ENCODE measurements at regions not wholly inside any gene's neighbourhood (a gene's known extent, or its start where the extent isn't known, plus 50 kb on each side); places are given as distances from the start of the nearest gene placed in this dataset.
"Not testable (repeated sequence)": the region's sequence is repeated elsewhere in the genome, so short reads cannot be mapped to it uniquely, and the experiment has no call there.

DNA sequence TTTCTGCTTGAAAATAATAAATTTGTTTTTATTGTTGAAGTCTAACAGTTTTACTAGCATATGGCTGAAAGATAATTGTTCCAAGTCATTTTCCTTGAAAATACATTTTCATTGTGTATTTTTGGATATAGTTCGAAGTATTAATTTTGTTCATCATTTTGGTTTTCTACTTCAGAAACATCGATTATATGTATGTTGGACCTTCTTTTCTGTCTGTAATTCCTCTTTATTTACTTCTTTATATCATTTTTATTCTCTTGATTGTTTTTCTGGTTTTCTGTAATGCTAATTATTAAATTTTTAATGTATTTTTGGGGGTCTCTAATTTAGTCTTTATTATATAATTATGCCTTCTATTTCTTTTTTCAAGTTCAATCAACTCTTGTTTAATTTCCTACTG lies 407.1 kb upstream of the FRG1 start:
- TF ChIP-seq, protein P1, sequence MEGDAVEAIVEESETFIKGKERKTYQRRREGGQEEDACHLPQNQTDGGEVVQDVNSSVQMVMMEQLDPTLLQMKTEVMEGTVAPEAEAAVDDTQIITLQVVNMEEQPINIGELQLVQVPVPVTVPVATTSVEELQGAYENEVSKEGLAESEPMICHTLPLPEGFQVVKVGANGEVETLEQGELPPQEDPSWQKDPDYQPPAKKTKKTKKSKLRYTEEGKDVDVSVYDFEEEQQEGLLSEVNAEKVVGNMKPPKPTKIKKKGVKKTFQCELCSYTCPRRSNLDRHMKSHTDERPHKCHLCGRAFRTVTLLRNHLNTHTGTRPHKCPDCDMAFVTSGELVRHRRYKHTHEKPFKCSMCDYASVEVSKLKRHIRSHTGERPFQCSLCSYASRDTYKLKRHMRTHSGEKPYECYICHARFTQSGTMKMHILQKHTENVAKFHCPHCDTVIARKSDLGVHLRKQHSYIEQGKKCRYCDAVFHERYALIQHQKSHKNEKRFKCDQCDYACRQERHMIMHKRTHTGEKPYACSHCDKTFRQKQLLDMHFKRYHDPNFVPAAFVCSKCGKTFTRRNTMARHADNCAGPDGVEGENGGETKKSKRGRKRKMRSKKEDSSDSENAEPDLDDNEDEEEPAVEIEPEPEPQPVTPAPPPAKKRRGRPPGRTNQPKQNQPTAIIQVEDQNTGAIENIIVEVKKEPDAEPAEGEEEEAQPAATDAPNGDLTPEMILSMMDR (conservative IDR thresholded peaks at IDR 0.05; ENCODE audit: control insufficient read depth, insufficient read depth, low read depth, low read length): no peak
- DNase-seq (ENCODE audit: low read depth): no peak
- no peak overlapping the region for H3K4me3 ChIP-seq (ENCODE audit: control insufficient read depth, low read depth, low read length)

DNA sequence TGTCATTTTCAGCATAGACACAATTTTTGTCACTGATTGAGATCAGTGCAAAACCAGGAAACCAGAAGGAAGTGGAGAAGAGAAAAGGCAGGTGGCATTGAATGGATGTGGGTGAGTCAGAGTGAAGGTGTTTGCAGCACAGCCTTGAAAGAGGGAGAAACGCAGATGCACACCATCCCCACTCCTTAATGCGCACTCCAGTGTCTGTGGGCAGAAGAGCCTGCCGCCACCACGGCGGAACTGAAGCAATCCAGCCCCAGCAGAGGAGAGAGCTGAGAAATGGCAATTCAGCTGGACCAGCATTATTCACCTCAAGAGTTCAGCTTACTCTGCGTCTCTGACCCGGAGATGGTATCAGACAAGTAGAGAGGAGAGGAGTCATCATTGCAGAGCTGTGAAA lies 393.1 kb upstream of the FRG1 start:
- H3K4me3 ChIP-seq (ENCODE audit: control insufficient read depth, low read depth, low read length): no peak overlapping the region
- DNase-seq (ENCODE audit: low read depth): no peak
- TF ChIP-seq, protein P1 (conservative IDR thresholded peaks at IDR 0.05; ENCODE audit: control insufficient read depth, insufficient read depth, low read depth, low read length): no peak

DNA sequence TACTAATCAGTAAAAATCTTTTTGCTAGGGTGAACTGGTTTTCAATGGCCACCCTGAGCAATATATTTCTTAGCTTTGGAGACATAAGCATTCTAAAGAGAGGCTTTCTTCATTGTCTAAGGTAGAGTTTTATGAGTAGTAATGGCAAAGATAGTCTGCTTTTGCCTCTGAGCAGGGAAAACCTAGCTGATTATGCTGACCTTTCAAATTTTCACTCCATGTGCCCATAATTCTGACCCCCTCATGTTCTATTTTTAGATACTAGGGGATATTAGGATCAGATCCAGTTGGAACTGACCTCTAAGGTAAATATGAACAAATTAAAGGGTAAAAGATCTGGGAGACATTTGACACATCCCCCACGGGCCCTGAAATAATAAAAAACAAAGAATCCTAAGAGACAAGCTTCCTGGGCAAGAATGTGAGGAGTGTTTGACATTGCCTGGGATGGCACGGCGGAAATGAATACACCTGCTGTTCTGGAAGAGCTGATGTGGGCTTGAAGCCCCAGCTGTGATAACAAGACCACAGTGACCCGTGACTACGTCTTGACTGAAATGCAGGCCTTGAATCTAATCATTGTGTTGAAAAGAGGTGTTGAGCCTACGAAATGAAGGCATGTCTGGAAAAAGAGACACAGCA lies 392.1 kb upstream of the FRG1 start:
- TF ChIP-seq, protein P1 (conservative IDR thresholded peaks at IDR 0.05; ENCODE audit: control insufficient read depth, insufficient read depth, low read depth, low read length): no peak
- no peak overlapping the region for H3K4me3 ChIP-seq (ENCODE audit: control insufficient read depth, low read depth, low read length)
- DNase-seq (ENCODE audit: low read depth): no peak

DNA sequence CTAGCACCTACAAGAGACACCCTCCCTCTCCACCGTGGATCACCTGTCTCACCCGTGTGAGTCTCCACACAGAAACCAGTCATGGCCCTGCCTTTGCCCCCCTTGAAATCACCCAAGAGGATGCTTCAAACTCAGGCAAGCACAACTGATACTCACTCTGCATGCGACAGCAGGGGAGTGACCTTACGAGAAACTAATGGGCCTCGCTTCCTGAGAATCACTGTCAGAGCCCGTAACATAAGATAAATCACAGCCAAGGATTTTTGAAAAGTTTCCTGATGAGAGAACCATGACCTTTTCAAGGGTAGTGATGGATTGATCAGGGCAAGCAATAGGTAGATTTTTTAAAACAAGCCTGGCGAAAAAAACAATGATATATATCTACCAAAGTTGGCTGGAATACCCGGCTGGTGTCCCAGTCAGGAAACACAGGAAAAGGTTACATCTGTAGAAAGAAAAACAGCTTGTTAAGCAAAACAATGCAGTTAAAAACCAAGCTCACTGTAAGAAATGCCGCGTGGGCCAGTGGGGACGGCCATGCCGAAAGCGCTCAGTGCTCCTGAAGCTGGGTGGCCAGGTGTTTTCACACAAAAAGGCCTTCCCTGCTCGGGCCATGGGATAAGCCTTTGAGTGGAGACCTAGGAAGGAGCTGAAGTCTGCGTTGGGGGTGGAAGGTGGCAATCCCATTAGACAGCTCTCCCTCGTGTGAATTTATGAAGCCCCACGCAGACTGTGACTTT lies 388.6 kb upstream of the FRG1 start:
- DNase-seq (ENCODE audit: low read depth); H3K4me3 ChIP-seq (ENCODE audit: control insufficient read depth, low read depth, low read length): not testable (repeated sequence)

DNA sequence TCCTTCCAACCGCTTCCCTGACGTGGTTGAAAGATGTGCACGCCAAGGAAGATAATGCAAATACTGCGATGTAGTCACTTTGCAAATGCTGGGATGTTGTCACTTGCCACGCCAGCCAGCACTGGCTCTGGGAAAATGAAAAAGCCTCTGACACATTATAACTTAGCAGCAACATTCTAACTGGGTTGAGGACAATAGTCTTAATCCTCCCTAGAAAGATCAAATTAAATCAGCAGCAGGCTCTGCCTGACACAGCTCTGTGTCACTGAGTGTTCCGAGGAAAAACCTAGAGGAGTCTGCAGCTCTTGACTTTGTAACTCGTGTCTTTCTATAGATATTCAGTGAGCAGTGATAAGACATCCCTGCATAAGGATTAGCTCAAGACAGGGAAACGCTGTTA lies 380.1 kb upstream of the FRG1 start:
- not testable (repeated sequence) for DNase-seq (ENCODE audit: low read depth)

DNA sequence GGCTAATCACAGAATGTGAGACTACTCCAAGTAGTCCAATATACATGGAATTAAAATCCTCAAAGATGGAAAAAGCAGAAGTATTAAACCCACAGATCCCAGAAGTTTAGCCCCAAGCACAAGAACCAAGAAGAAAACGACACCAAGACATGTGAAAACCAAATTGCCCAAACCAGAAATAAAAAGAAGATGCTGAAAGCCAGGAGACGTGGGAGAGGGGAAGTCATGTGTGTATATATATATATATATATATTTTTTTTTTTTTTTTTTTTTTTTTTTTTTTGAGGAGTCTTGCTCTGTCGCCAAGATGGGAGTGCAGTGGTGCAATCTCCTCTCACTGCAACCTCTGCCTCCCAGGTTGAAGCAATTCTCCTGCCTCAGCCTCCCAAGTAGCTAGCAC lies 376.9 kb upstream of the FRG1 start:
- not testable (repeated sequence) for H3K4me3 ChIP-seq (ENCODE audit: control insufficient read depth, low read depth, low read length); DNase-seq (ENCODE audit: low read depth)

More for the DNA sequence above, 380.1 kb upstream of the FRG1 start:
- H3K4me3 ChIP-seq (ENCODE audit: control insufficient read depth, low read depth, low read length): not testable (repeated sequence)

DNA sequence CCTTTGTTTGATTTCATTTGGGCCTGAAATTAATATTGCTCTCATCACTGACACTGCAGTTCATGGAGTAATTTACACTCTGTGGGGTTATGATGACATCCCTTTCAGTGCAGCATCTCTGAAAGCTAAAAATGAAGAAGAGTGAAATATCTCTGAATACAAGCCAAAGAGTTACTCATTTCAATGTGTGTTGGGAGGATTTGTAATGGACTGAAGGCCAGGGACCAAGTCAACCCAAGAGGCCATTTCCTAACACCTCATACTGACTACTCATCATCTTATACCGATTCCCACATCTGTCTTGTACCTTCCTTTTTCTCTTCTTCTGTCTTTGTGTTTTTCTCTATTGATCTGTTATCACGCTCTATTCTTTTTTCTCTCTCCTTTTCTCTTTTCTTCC lies 374.4 kb upstream of the FRG1 start:
- H3K4me3 ChIP-seq (ENCODE audit: control insufficient read depth, low read depth, low read length); DNase-seq (ENCODE audit: low read depth): not testable (repeated sequence)

DNA sequence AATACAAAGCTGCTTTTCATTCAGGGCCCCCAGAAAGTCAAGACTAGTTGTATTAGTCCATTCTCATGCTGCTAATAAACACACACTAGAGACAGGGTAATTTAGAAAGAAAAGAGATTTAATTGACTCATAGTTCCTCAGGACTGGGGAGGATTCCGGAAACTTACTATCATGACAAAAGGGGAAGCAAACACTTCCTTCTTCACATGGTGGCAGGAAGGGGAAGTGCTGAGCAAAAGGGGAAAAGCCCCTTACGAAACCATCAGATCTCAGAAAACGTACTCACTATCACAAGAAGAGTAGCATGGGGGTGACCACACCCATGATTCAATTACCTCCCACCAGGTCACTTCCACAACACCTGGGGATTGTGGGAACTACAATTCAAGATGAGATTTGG lies 373.8 kb upstream of the FRG1 start:
- not testable (repeated sequence) for DNase-seq (ENCODE audit: low read depth); H3K4me3 ChIP-seq (ENCODE audit: control insufficient read depth, low read depth, low read length)

DNA sequence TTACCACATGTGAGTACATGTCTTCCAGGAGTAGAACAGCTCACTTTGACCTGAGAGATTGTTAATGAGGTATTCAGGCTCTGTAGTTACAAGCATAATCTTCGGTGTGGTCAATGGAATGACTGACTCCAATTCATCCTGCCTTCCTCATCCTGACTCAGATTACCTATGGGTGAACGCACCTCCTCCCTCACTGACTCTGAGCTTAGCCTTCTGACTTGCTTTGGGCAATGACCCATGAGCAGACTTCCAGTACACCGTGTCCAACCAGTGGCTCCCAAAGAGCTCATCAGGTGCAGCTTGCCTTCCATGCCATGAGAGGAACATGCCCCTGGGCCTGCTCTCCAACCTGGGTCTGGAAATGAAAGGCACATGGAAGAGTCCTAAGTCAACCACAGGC lies 361.0 kb upstream of the FRG1 start:
- not testable (repeated sequence) for DNase-seq (ENCODE audit: low read depth); H3K4me3 ChIP-seq (ENCODE audit: control insufficient read depth, low read depth, low read length)

DNA sequence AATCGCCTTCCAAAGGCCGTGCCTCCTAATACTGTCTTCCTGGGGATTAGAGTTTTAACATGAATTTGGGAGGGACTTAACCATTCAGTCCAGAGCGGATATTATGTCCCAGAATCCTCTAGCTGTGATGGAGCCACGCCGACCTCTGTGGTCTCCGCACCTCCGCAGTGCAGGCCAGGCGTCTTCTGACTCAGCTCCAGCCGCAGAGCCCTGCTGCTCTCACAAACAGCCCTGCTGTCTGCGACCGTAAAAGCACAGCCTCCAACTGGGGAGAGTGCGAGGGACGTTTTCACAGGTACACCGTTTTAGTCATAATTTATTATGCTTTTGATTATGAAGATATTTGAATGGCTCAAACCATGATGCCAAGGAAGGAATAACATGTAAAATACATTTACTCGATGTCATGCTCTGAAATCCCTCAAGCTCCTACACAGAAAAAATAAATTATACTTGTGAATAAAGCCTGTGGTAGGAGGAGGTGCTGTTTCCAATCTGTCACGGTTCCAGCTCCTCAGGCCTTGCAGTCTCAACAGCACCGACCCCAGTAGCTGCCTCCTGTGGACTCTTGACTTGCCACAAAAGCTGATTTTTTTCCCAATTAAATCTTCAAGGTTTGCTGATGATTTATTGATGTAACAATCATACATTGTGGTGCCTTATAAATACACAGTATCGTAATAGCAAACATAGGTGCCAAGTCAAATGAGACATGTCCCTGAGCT lies 353.6 kb upstream of the FRG1 start:
- H3K4me3 ChIP-seq (ENCODE audit: control insufficient read depth, low read depth, low read length): not testable (repeated sequence)

DNA sequence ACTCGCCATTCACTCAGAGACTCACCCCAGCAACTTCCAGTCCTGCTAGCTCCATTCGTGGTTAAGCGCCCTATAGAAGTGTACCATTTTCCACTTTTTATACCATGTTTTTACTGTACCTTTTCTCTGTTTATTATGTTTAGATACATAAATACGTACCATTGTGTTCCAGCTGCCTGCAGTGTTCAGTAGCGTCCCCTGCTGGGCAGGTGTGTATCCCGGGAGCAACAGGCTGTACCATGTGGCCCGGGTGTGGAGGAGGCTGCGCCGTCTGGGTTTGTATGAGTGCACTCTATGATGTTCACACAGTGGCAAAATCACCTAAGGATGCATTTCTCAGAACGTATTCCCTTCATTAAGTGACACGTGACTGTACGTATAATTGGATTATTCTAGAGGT lies 351.5 kb upstream of the FRG1 start:
- not testable (repeated sequence) for H3K4me3 ChIP-seq (ENCODE audit: control insufficient read depth, low read depth, low read length); DNase-seq (ENCODE audit: low read depth)

More for the DNA sequence above, 353.6 kb upstream of the FRG1 start:
- DNase-seq (ENCODE audit: low read depth): not testable (repeated sequence)
